ENCODE measurements at regions not wholly inside any gene's neighbourhood (a gene's known extent, or its start where the extent isn't known, plus 50 kb on each side); places are given as distances from the start of the nearest gene placed in this dataset.
A peak's percentile ranks its signal among the peaks of the same experiment; 100 is the strongest.

GRCh38 chr13:109500146-109500773 lies 286.1 kb downstream of the IRS2 start:
- DNase-seq, result no peak

DNA sequence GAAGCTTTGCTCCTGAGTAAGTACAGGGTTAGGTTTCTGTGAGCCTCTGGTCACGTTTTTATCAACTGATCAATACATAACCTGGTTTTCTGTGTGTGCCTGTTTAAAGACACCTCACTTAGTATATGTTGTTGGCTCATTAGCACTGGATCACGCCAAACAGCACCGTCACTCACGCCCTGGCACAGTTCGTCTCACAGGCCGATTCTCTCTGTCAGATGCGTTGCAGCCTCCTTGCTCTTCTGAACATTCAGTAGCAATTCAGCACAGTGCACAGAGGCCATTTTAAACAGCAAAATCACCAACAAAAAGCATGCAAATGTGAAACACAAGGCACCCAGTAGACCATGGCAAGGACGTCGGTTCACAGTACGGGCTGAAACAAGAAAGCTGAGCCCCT lies 288.5 kb downstream of the IRS2 start:
- no peak for DNase-seq

- DNase-seq, result no peak
Observed at GRCh38 chr13:109496216-109496615, 290.2 kb downstream of the IRS2 start.

DNA sequence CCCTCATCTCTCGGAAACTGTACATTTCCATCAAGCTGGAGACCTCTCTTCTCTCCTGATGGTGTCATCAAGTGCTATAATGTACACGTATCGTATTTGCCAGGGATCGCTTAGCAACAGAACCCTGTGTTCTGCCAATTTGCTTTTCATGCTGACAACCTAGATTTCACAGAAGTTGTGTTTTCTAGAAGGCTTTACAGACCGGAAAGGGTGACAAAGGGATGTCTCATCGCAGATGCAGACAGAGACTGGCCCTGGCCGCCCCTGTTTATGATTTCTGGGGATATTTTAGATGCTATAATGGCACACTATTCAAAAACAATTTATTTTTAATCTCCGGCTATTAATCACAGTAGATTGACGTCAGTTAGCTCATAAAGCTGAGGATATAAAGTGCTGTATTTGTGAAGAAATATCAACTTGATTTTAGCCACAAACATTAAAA lies 291.4 kb downstream of the IRS2 start:
- peak; percentile 80 for DNase-seq

GRCh38 chr13:109485136-109485794 lies 301.1 kb downstream of the IRS2 start:
- no peak for DNase-seq

- DNase-seq, result no peak
Observed at GRCh38 chr13:109483284-109483683, 303.1 kb downstream of the IRS2 start.

DNA sequence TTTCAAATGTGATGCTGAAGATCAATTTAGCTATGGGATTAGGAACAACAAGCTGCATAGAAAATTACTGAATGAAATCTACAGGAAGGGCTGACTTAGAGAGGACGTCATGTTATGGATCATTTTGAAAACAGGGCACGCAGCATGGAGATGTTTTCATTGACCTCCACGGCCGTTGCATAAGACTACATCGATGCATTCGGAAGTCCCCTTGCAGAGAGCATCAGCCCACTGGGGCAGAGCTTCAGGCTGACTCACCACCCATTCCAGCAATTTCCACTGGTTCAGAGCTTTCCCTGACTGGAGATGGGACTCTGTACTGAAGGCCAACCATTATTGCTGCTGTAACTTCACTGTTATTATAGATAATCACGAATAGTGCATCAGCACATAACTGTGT lies 305.3 kb downstream of the IRS2 start:
- no peak for DNase-seq

DNA sequence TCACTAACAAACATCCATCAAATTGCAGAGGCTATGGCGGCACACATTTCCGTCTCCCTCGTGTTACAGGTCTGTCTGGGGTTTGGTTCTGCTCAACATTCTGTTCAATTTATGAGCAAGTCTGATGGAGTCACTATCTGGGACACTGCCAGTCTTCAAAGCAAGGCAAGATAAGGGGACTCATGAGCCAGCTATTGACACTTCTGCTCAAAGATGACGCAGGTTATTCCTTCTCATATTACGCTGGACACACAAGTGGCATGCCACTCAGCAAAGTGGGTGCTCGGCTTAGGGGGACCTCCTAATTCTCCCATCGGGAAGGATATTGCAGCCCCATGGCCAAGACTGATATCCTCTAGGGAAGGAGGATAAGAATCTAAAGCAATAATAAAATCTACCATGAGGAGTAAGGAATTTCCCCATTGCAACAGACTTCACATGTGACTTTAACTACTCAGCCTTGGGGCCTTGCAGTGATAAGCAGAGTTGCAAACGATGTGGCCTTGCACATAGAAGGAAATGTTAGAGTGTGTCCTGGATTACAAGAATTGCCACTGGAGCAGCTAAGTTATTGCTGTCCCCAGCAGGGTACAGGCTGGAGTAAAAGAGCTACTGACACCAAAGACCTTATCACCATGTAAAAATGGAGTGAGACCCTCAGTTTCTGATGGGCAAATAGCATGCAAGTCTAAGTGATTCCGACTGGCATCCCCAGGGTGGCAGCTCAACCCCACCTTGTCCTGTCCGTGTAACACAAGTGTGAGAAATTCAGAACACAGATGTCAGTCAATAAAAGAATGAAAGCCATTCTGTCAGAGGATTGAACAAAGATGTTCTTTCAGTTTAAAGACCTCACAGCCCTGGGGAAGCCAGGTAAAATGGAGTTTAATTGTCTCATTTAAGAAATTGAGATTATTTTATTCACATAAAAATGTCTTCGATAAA lies 306.1 kb downstream of the IRS2 start:
- no peak for DNase-seq

- DNase-seq, result no peak
Observed at GRCh38 chr13:109479534-109479933, 306.8 kb downstream of the IRS2 start.

DNA sequence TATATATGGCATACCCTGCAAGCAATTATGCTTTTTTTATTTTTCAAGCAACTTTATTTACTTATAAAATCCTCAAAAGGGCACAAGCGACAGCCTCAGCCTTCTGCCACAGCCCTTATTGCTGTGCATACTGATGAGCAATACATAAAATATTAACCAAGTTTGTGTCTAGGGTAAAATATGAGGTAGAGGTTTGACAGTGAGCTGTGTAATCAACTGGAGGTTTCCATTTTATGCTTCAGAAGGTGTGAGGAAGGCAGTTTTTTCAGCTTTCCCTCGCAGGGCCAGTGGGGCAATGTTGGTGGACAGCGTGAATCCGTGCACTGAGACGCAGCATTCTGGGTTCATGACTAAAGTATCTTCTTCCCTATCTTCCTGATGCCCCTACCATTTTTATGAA lies 310.4 kb downstream of the IRS2 start:
- DNase-seq, result no peak

DNA sequence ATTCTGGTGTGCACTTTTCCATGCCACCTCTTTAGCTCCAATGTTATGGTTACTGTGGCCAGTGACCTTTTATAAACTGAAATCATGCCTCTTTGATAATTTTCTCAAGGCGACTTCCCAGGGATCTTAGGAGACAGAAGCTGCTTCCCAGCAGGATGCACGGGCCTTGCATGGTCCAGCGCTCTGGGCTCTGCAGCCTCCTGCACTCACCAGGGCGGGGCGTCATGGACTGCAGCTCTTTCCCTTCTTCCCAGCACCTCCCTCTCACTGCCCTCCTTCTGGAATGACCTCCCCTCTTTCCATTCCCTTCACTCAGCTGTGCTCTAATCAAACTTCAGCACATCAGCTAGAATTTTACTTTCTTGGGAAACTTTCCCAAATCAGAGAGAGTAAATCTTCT lies 318.3 kb downstream of the IRS2 start:
- no peak for DNase-seq

DNA sequence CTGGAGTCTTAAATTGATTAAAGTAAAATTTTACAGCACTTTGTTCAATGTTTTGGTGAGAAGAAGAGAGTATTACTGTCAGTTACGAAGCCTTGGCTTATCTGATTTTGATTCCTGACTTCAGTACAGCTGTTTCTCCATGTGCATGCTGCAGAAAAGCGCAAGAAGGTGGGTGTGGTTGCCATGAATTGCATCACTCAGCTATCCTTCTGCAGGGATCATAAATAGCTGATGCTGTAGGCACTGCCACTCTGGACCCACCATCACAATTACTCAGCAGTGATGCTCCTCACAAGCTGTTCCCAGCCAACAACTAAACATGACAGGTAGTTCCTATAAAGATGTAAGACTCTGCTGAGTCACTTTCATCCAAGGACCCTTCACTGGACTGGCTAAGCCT lies 321.2 kb downstream of the IRS2 start:
- no peak for DNase-seq

GRCh38 chr13:109454167-109454917 lies 332.0 kb downstream of the IRS2 start:
- DNase-seq, result no peak

DNA sequence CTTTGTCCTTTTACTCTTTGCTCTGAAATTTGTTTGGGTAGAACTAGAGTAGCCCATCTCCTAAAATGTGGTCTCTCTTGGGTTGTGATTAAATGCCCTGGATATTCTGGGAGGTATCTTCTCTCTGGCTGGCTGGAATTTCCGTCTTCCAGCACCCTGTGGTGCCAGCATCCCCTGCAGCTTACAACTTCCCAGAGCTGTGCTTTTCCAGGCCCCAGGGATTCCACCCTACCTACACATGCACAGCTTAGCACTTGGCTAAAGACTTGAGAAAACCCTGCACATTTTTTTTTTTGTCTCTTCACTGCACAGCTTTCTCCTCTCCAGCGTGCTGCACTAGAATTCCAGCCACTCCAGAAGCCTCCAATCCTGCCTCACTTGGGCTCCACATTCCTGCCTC lies 334.7 kb downstream of the IRS2 start:
- no peak for DNase-seq

- no peak for DNase-seq
Observed at GRCh38 chr13:109448629-109449028, 337.8 kb downstream of the IRS2 start.

DNA sequence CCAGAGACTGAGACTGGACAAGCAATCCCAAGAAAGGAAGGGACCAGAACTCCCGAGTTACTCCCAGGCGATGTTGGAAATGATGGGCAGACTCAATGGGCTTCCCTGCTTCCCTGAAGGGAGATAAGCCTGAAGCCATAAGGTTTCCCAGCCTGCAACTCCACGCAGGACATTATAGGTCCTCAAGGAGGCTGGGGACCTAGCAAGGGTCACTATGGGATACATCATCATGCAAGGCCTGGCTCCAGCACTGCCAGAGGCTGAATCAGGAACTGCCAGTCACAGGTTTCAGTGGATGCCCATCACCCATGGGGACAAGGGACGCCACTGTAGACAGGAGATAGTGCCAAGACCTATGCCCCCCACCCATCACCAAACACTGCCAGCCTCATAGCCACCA lies 338.7 kb downstream of the IRS2 start:
- DNase-seq, result no peak

- DNase-seq, result no peak
Observed at GRCh38 chr13:109440320-109440719, 346.1 kb downstream of the IRS2 start.

GRCh38 chr13:109439813-109440212 lies 346.6 kb downstream of the IRS2 start:
- no peak for DNase-seq

DNA sequence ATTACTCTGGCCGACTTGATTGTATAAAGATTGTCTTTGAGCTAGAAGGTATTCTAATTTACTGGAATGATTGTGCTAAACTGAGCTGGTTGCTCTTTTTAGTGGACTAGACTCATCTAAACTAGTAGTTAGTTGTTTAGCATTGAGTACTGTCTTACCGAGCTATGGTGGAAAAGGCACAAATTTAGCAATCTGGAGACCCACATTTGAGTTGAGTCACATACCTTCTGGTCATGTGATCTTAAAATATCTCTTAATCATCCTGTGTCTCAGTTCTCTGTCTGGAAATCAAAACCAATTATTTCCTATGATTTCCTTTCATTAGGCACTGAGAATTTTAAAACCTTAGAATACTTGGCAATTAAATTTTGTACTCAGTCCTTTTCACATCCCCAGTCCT lies 349.5 kb downstream of the IRS2 start:
- DNase-seq, result no peak

DNA sequence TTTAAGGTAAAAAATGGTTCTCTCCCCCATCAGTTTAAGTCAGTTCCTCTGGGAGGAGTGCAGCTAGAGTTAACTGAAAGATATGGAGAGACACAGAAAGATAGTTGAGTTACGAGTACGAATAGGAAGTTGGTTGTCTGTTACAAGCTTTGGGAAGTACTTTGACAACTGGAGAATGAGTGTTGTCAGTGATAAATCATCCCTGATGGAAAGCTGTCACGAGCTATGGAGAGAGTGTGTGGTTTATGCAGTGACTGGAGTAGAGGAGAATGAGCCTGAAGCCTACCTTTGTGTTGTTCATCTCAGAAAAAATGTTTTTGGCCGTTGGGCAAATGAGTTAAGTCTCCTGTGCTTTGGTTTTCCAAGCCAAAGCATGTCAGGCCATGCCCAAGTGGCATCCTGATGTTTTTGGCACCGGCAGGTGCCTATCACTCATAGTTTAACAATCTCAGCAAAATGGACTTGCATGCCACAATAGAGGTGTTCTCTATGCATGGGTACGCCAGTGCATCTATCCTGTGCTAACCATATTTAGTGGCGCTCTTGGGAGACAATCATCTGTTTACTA lies 350.2 kb downstream of the IRS2 start:
- no peak for DNase-seq

DNA sequence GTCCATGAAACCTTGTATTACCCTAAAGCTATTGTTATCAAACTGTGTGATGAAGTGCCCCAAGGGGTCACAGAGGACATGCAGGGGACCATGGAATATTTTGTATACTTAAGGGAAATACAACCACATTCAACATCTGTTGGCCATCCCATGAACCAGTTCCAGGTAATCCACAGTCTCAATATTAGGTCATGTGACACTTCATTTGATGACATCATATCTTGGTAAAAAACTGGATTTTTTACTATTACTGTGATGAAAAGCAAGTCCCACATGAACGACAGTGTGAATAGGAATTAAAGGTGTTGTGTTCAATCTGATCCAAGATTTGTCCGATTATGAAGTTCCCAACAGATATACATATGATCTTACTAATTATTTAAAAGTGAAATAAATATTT lies 355.2 kb downstream of the IRS2 start:
- no peak for DNase-seq

- DNase-seq, result no peak
Observed at GRCh38 chr13:109428146-109428545, 358.2 kb downstream of the IRS2 start.

- no peak for DNase-seq
Observed at GRCh38 chr13:109427695-109428094, 358.7 kb downstream of the IRS2 start.

Measured in NCI-H748 treated with DMSO at 0.1 percent for 48 hours (cell line).